Neuronal stem cell (in vitro differentiated cells): ENCODE measurements at regions not wholly inside any gene's neighbourhood (a gene's known extent, or its start where the extent isn't known, plus 50 kb on each side); places are given as distances from the start of the nearest gene placed in this dataset.

ENCODE experiments used
- DNase-seq: peaks from one replicate; pipeline ENCODE4 v3.0.0-alpha.2; 2013; ENCODE audit warnings: low spot score
- H2AFZ ChIP-seq: one replicate; pipeline ENCODE4 v1.6.1; 2013; ENCODE audit warnings: mild to moderate bottlenecking, low read length, inconsistent platforms
- H2AK5ac ChIP-seq: 2 replicates; pipeline ENCODE4 v1.6.1; 2013; ENCODE audit warnings: low read depth, mild to moderate bottlenecking, inconsistent platforms, low read length, moderate library complexity, mixed read lengths
- H2BK120ac ChIP-seq: 2 replicates; pipeline ENCODE4 v1.6.1; 2013; ENCODE audit warnings: low read depth, mild to moderate bottlenecking, inconsistent platforms, low read length, moderate library complexity, mixed read lengths
- H2BK12ac ChIP-seq: one replicate; pipeline ENCODE4 v1.6.1; 2013; ENCODE audit warnings: low read length, inconsistent platforms
- H2BK15ac ChIP-seq: 2 replicates; pipeline ENCODE4 v1.6.1; 2013; ENCODE audit warnings: mild to moderate bottlenecking, low read length, inconsistent platforms, mixed read lengths
- H2BK5ac ChIP-seq: one replicate; pipeline ENCODE4 v1.6.1; 2013; ENCODE audit warnings: inconsistent platforms, mild to moderate bottlenecking, low read length, moderate library complexity
- H3K14ac ChIP-seq: one replicate; pipeline ENCODE4 v1.6.1; 2013; ENCODE audit warnings: low read length, inconsistent platforms
- H3K18ac ChIP-seq: 2 replicates; pipeline ENCODE4 v1.6.1; 2013; ENCODE audit warnings: low read length, inconsistent platforms
- H3K23ac ChIP-seq: 2 replicates; pipeline ENCODE4 v1.6.1; 2013; ENCODE audit warnings: low read depth, mild to moderate bottlenecking, mixed read lengths, low read length, inconsistent platforms; ENCODE audit not compliant: poor library complexity
- H3K27ac ChIP-seq: replicated peaks from 3 replicates; pipeline ENCODE4 v1.5.1; 2013; ENCODE audit warnings: low read length, inconsistent platforms
- H3K27me3 ChIP-seq, 3 experiments: 2 replicates each; pipeline ENCODE4 v1.6.1; 2013; ENCODE audit warnings: low read length in 3 of 3, mild to moderate bottlenecking in 2 of 3, inconsistent platforms in 1 of 3, low read depth in 1 of 3, mixed read lengths in 1 of 3, moderate library complexity in 1 of 3; ENCODE audit not compliant: control insufficient read depth in 3 of 3, insufficient read depth in 3 of 3
- H3K36me3 ChIP-seq, 2 donors: replicated peaks in 1 of 2; 2 replicates each; pipeline ENCODE4 v1.6.1; 2013; ENCODE audit warnings: low read length in 2 of 2; ENCODE audit not compliant: control insufficient read depth in 2 of 2, insufficient read depth in 2 of 2
- H3K4ac ChIP-seq: 2 replicates; pipeline ENCODE4 v1.6.1; 2013; ENCODE audit warnings: inconsistent platforms, mild to moderate bottlenecking, low read length, moderate library complexity
- H3K4me1 ChIP-seq, 2 donors: 1 replicate in 1 of 2; 2 replicates in 1 of 2; pipeline ENCODE4 v1.6.1; 2013; ENCODE audit warnings: low read length in 2 of 2, low read depth in 1 of 2; ENCODE audit not compliant: control insufficient read depth in 2 of 2, insufficient read depth in 1 of 2
- H3K4me2 ChIP-seq: one replicate; pipeline ENCODE4 v1.6.1; 2013; ENCODE audit warnings: mild to moderate bottlenecking, low read length, inconsistent platforms; ENCODE audit not compliant: insufficient read depth, poor library complexity, severe bottlenecking
- H3K4me3 ChIP-seq, 2 donors: 2 replicates each; pipeline ENCODE4 v1.5.1; 2013; ENCODE audit warnings: low read length in 2 of 2, mild to moderate bottlenecking in 2 of 2, inconsistent platforms in 1 of 2, moderate library complexity in 1 of 2
- H3K79me1 ChIP-seq: one replicate; pipeline ENCODE4 v1.6.1; 2013; ENCODE audit warnings: low read depth, mild to moderate bottlenecking, inconsistent platforms, low read length, moderate library complexity
- H3K9ac ChIP-seq: one replicate; pipeline ENCODE4 v1.6.1; 2013; ENCODE audit warnings: mild to moderate bottlenecking, low read depth, low read length, inconsistent platforms; ENCODE audit not compliant: poor library complexity
- H3K9me3 ChIP-seq, 2 donors: replicated peaks in 1 of 2; 2 replicates each; pipeline versions ENCODE3 to v1.6.1; 2013; ENCODE audit warnings: low read length in 2 of 2, mild to moderate bottlenecking in 2 of 2, inconsistent platforms in 1 of 2, low read depth in 1 of 2, mixed read lengths in 1 of 2, moderate library complexity in 1 of 2; ENCODE audit not compliant: control insufficient read depth in 2 of 2, insufficient read depth in 1 of 2
- H4K8ac ChIP-seq: one replicate; pipeline ENCODE4 v1.6.1; 2013; ENCODE audit warnings: low read depth, mild to moderate bottlenecking, inconsistent platforms, low read length, moderate library complexity
- H4K91ac ChIP-seq: one replicate; pipeline ENCODE4 v1.6.1; 2013; ENCODE audit warnings: low read length, low read depth, mild to moderate bottlenecking, inconsistent platforms; ENCODE audit not compliant: poor library complexity
- WGBS, 2 donors: extraction: QIAGEN DNeasy Blood & Tissue Kit; methylation state at CpG; one replicate each; pipeline ENCODE4 v1.1.7; 2013; ENCODE audit warnings: missing lambda C conversion rate in 2 of 2, mixed read lengths in 1 of 2; ENCODE audit not compliant: insufficient read length in 2 of 2, insufficient replicate concordance in 1 of 2; ENCODE audit errors: extremely low coverage in 2 of 2; 5-methylcytosine and 5-hydroxymethylcytosine counted together

- no CpG with 5 or more reads among the region's 1 CpG for WGBS, 2 donors
- H2BK15ac ChIP-seq: no peak overlapping the region
- no peak overlapping the region for H2BK120ac ChIP-seq
- H3K18ac ChIP-seq: peak overlapping the region; percentile 52
- H3K9ac ChIP-seq: no peak overlapping the region
- no peak overlapping the region for H4K8ac ChIP-seq
- no peak overlapping the region for H3K4me3 ChIP-seq
- H3K4me1 ChIP-seq: no peaks in the 10 kb centered on the region
- H3K23ac ChIP-seq: no peak overlapping the region
- no peaks in the 10 kb centered on the region for H3K9me3 ChIP-seq
- H3K4me2 ChIP-seq: no peak overlapping the region
- DNase-seq: no peak
- no peak overlapping the region for H2AK5ac ChIP-seq
- no peaks in the 10 kb centered on the region for H3K79me1 ChIP-seq
- H3K27ac ChIP-seq: no peak overlapping the region
- H2BK5ac ChIP-seq: no peak overlapping the region
- H3K4ac ChIP-seq: no peak overlapping the region
- no peak overlapping the region for H4K91ac ChIP-seq
- no peak overlapping the region for H3K14ac ChIP-seq
- H3K27me3 ChIP-seq: peaks cover 0 to 2% (median 0%) of the 10 kb centered on the region in 3 experiments
- H3K36me3 ChIP-seq: no peaks in the 10 kb centered on the region
- H2BK12ac ChIP-seq: no peak overlapping the region
- H2AFZ ChIP-seq: no peak overlapping the region
Measured at GRCh38 chr6:153537422-153537821, 406.3 kb upstream of the RGS17 start.

GRCh38 chr6:153526479-153526878, 395.4 kb upstream of the RGS17 start:
- Histone ChIP-seq H3K4me2 (no peak overlapping the region), H3K79me1 (no peaks in the 10 kb centered on the region), H3K27me3 (no peaks in the 10 kb centered on the region), H2BK120ac (no peak overlapping the region), H4K8ac (no peak overlapping the region), H3K27ac (no peak overlapping the region), H3K4me3 (no peak overlapping the region), H2AFZ (no peak overlapping the region), H2BK5ac (no peak overlapping the region), H3K36me3 (no peaks in the 10 kb centered on the region), H2BK12ac (no peak overlapping the region), H3K23ac (no peak overlapping the region), H3K4ac (no peak overlapping the region), H3K9me3 (no peaks in the 10 kb centered on the region), H3K9ac (no peak overlapping the region), H2AK5ac (no peak overlapping the region), H4K91ac (no peak overlapping the region), H3K18ac (no peak overlapping the region), H2BK15ac (no peak overlapping the region), H3K4me1 (no peaks in the 10 kb centered on the region), H3K14ac (no peak overlapping the region)
- no peak for DNase-seq
- no CpG with 5 or more reads among the region's 3 CpGs for WGBS, 2 donors

- DNase-seq: no peak
- Histone ChIP-seq H3K27ac (no peak overlapping the region), H2BK12ac (no peak overlapping the region), H3K4me3 (no peak overlapping the region), H3K4me2 (no peak overlapping the region), H3K4ac (no peak overlapping the region), H2BK120ac (no peak overlapping the region), H3K9me3 (no peaks in the 10 kb centered on the region), H4K8ac (no peak overlapping the region), H3K27me3 (no peaks in the 10 kb centered on the region), H4K91ac (no peak overlapping the region), H2BK5ac (no peak overlapping the region), H2BK15ac (no peak overlapping the region), H3K18ac (no peak overlapping the region), H2AK5ac (no peak overlapping the region), H3K4me1 (no peaks in the 10 kb centered on the region), H3K36me3 (no peaks in the 10 kb centered on the region), H3K9ac (no peak overlapping the region), H3K23ac (no peak overlapping the region), H3K79me1 (no peaks in the 10 kb centered on the region), H2AFZ (no peak overlapping the region), H3K14ac (no peak overlapping the region)
- WGBS, 2 donors: no CpG with 5 or more reads among the region's 1 CpG
Measured at GRCh38 chr6:153525998-153526397, 394.9 kb upstream of the RGS17 start.

- Histone ChIP-seq H3K4me2 (no peak overlapping the region), H3K4me1 (no peaks in the 10 kb centered on the region), H3K14ac (no peak overlapping the region), H2BK15ac (no peak overlapping the region), H3K27ac (no peak overlapping the region), H2BK5ac (no peak overlapping the region), H3K18ac (no peak overlapping the region), H3K36me3 (no peaks in the 10 kb centered on the region), H2AFZ (no peak overlapping the region), H3K9me3 (no peaks in the 10 kb centered on the region), H4K8ac (no peak overlapping the region), H2BK12ac (no peak overlapping the region), H4K91ac (no peak overlapping the region), H3K4me3 (no peak overlapping the region), H3K23ac (no peak overlapping the region), H3K79me1 (no peaks in the 10 kb centered on the region), H2BK120ac (no peak overlapping the region), H3K4ac (no peak overlapping the region), H3K9ac (no peak overlapping the region), H3K27me3 (no peaks in the 10 kb centered on the region), H2AK5ac (no peak overlapping the region)
- no peak for DNase-seq
Measured at GRCh38 chr6:153523390-153523789, 392.3 kb upstream of the RGS17 start.
